ENCODE measurements at regions not wholly inside any gene's neighbourhood (a gene's known extent, or its start where the extent isn't known, plus 50 kb on each side); places are given as distances from the start of the nearest gene placed in this dataset.
"Not testable (repeated sequence)": the region's sequence is repeated elsewhere in the genome, so short reads cannot be mapped to it uniquely, and the experiment has no call there.

- DNase-seq (ENCODE audit: low read depth): no peak
Measured at GRCh38 chr13:65500481-65500880, 1729.7 kb downstream of the PCDH9 start.

GRCh38 chr13:65499256-65499655, 1730.9 kb downstream of the PCDH9 start:
- no peak for DNase-seq (ENCODE audit: low read depth)

- peak; percentile 43 for DNase-seq (ENCODE audit: low read depth)
Measured at GRCh38 chr13:65497265-65497664, 1732.9 kb downstream of the PCDH9 start.

DNA sequence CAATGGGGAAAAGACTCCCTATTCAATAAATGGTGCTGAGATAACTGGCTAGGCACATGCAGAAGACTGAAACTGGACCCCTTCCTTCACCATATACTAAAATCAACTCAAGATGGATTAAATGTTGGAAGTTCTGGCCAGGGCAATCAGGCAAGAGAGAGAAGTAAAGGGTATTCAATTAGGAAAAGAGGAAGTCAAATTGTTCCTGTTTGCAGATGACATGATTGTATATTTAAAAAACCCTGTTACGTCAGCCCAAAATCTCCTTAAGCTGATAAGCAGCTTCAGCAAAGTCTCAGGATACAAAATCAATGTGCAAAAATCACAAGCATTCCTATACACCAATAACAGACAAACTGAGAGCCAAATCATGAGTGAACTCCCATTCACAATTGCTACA, 1739.4 kb downstream of the PCDH9 start:
- not testable (repeated sequence) for DNase-seq (ENCODE audit: low read depth)

DNA sequence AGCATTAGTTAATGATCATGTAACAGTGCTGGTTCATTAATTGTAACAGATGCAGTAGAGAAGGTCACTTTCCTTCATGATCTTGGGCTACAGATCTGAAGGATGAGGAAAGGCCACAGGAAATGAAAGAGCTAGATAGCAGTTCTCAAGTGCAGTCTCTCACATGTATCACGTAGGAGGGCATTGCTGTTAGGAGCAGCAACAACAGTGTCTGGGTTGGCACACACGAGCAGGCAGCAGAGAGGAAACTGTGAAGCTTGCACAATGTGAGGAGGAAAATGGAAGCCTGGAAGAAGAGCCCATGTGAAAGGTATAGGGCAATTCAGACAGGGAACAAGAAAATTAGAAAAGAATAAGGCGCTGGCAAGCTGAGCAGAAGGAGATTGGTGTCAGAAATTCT, 1741.5 kb downstream of the PCDH9 start:
- no peak for DNase-seq (ENCODE audit: low read depth)

- DNase-seq (ENCODE audit: low read depth): no peak
Measured at GRCh38 chr13:65479692-65480091, 1750.4 kb downstream of the PCDH9 start.

GRCh38 chr13:65473196-65473595, 1756.9 kb downstream of the PCDH9 start:
- no peak for DNase-seq (ENCODE audit: low read depth)

GRCh38 chr13:65472336-65472735, 1757.8 kb downstream of the PCDH9 start:
- DNase-seq (ENCODE audit: low read depth): no peak

GRCh38 chr13:65470781-65471180, 1759.4 kb downstream of the PCDH9 start:
- peak; percentile 17 for DNase-seq (ENCODE audit: low read depth)

DNA sequence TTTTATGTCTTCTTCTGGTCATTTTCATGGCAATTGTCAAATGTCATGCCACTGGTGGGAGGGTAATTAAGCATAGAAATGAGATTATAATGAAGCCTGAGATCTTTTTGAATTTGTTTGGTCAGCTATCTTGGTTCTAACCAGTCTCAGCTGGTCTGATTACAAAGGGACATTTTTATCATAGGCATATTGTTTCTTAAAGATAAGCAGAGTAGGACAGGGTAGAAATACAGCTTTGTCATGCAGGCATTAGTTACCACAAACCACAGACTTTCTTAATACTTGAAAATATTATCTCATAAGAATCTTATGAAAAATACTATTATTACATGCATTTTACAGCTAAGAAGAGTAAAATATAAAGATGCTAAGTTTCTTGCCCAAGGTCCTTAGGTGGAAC, 1761.5 kb downstream of the PCDH9 start:
- DNase-seq (ENCODE audit: low read depth): peak; percentile 89

DNA sequence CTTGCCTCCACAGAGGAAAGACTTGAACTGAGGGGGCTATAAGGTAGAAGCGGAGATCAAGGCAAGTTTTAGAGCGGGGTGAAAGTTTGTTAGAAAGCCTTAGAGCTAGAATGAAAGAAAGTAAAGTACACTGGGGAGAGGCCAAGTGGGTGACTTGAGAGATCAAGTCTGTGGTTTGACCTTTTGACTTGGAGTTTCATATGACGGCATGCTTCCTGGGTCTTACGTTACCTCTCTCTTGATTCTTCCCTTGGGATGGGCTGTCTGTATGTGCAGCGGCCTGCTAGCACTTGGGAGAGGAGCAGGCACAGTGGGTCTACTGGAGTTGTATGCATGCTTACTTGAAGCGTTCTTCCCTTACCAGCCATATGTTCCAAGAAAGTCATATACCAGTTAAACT, 1768.5 kb downstream of the PCDH9 start:
- DNase-seq (ENCODE audit: low read depth): peak; percentile 82

DNA sequence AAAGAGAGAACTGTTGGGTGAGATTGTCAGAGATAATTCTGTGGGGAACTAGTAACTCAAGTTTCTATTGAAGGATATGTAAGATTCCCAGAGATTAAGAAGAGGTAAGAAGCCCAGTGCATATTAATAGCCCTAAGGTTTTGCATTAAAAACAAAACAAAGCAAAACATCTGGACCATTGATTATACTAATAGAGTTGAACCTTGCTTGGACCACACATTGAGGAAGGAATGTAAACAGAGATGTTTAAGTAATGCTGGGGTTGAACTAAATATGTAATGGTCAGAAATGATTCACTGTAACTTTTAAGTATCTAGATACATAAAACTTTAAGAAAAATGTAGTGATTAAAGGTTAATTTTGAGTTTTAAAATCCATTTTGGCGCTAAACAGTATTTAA, 1770.0 kb downstream of the PCDH9 start:
- DNase-seq (ENCODE audit: low read depth): peak; percentile 14

GRCh38 chr13:65456150-65456912, 1773.8 kb downstream of the PCDH9 start:
- DNase-seq (ENCODE audit: low read depth): no peak

GRCh38 chr13:65454403-65454802, 1775.7 kb downstream of the PCDH9 start:
- no peak for DNase-seq (ENCODE audit: low read depth)

DNA sequence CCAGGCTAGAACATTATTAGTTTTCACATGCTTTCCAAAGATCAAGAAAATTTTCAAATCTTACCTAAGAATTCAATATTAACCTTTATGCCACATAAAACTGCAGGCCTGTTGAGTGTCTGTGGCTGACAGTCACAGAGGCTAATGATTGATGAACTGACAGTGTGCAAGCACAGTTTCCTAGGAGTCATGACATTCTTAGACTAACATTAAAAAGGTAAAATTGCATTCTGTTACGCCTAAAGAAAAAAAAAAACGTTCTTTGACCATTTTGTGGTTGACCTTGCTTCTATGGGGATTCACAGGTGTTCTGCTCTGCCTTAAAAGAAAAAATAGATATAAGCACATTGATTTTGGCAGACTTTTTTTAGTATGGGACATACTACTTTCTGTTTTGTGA, 1776.2 kb downstream of the PCDH9 start:
- DNase-seq (ENCODE audit: low read depth): no peak

DNA sequence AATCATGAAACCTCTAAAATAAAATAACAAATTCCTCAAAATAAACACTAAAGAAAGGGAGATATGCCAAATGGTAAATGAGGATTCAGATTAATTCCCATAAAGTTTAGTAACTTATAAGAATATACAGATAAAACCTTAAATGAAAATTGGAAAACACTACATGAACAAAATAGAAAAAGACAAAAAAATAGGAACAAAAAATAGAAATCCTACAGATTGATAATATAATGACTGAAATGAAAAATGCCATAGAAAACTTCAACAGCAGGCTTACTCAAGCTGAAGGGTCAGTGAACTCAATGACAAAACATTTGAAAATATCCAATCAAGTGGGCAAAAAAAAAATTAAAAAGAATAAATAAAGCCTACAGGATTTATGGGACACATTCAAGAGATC, 1784.8 kb downstream of the PCDH9 start:
- peak; percentile 4 for DNase-seq (ENCODE audit: low read depth)

DNA sequence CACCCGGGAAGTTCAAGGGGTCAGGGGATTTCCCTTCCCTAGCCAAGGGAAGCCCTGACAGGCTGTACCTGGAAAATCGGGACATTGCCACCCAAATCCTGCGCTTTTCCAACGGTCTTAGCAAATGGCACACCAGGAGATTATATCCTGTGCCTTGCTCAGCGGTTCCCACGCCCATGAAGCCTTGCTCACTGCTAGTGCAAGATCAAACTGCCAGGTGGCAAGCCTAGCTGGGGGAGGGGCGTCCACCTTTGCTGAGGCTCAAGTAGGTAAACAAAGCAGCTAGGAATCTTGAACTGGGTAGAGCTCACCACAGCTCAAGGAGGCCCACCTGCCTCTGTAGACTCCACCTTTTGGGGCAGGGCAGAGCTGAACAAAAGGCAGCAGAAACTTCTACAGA, 1794.5 kb downstream of the PCDH9 start:
- DNase-seq (ENCODE audit: low read depth): no peak

- peak; percentile 25 for DNase-seq (ENCODE audit: low read depth)
Measured at GRCh38 chr13:65417953-65418352, 1812.2 kb downstream of the PCDH9 start.

DNA sequence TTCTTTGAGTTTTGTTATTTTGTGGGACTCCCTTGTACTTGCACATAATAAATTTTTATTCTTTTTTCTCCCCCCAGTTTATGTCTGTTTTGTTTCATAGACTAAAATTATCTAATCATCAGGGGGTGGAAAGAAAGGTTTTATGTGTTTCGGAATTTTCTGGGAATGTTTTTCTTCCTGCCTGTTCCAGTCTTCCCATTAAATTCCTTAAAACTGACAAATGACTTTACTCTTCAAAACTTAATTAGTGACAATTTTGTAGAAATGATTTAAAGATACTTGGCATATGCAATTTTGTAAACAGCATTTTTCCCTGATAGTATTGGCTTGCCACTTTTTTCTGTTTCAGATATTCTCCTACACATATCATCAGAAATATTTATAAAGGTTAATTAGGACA, 1813.4 kb downstream of the PCDH9 start:
- DNase-seq (ENCODE audit: low read depth): no peak

DNA sequence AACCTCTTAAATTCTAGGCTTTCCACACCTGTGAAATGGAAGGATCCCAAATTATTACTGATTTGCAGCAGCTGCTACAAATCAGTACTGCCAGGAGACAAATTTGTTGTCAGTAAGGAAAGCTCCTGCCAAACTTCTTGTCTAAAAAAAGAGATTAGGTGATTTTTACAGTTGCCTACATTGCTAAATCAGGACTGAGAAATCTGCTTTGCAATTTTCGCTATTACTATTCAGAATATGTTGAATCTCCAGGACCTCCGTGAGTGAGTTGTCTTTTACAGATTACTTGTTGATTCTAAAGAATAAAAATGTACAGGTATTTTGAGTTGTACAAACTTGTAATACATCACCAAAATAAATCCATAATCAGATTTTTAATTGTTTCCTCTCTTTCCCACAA, 1815.9 kb downstream of the PCDH9 start:
- no peak for DNase-seq (ENCODE audit: low read depth)

DNA sequence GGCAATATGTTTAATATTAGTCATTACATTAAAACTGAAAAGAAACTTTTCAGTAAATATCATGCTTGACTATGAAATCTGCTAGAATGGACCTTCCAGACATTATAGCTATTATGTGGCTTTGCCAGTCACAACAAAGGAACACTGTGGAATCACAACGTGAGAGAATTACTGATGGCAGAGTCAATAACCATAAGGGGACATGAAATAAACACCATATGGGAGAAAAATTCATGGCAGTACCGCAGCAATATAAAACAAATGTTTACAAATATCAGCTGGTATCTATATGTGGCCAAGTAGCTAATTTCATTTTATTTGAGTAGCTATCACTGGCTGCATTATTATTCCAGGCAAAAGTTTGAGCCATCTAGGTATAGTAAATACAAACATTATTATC, 1818.6 kb downstream of the PCDH9 start:
- DNase-seq (ENCODE audit: low read depth): no peak

DNA sequence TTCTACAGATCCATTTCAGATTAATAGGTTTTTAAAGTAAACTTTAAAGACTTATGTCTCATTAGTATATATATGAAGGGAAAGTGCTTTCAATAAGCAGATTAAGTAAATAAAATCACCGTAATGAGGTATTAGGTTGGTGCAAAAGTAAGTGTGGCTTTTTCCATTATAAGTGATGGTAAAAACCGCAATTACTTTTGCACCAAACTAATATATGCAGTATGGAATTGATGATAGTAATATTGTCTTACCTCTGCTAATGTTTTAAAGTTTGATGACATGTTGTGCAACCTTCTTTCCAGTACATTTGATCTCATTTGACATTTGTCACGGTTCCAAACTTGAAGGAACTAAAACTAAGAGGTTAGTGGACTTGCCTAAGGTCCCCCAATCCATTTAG, 1819.3 kb downstream of the PCDH9 start:
- DNase-seq (ENCODE audit: low read depth): no peak

GRCh38 chr13:65401315-65401714, 1828.8 kb downstream of the PCDH9 start:
- no peak for DNase-seq (ENCODE audit: low read depth)

DNA sequence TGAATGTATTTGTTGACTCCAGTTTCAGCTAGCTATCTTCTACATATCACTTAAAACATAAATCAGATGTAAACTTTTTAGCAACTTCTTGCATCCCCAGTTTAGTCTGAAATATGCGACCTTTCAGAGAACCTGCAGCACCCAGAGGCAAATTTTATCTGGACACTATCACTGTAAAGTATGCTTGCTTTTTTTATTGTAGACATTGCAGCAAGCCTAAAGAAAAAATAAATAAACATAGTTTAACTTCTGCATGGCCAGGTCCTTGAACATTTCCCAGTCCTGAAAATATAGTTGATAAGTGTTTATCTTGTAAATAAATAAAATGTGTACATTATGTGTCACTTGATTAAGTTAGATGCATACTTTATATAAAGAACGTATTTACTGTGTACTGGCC, 1829.4 kb downstream of the PCDH9 start:
- DNase-seq (ENCODE audit: low read depth): no peak
